ENCODE measurements at regions not wholly inside any gene's neighbourhood (a gene's known extent, or its start where the extent isn't known, plus 50 kb on each side); places are given as distances from the start of the nearest gene placed in this dataset.
"Not testable (repeated sequence)": the region's sequence is repeated elsewhere in the genome, so short reads cannot be mapped to it uniquely, and the experiment has no call there.

GRCh38 chr6:44037276-44037675 is 90.0 kb downstream of the MRPL14 start:
- not testable (repeated sequence) for DNase-seq (ENCODE audit: low read depth, low spot score)

- DNase-seq (ENCODE audit: low read depth, low spot score), result no peak
Measured at GRCh38 chr6:44036699-44037101, 90.6 kb downstream of the MRPL14 start.

- DNase-seq (ENCODE audit: low read depth, low spot score), result no peak
Measured at GRCh38 chr6:44036196-44036595, 91.1 kb downstream of the MRPL14 start.

- DNase-seq (ENCODE audit: low read depth, low spot score), result no peak
Measured at GRCh38 chr6:44035621-44036020, 91.6 kb downstream of the MRPL14 start.

- DNase-seq (ENCODE audit: low read depth, low spot score), result no peak
Measured at GRCh38 chr6:44034931-44035345, 92.3 kb downstream of the MRPL14 start.

- no peak for DNase-seq (ENCODE audit: low read depth, low spot score)
Measured at GRCh38 chr6:44034391-44034861, 92.8 kb downstream of the MRPL14 start.

- DNase-seq (ENCODE audit: low read depth, low spot score), result no peak
Measured at GRCh38 chr6:44030812-44031454, 96.3 kb downstream of the MRPL14 start.

GRCh38 chr6:44029444-44030185 is 97.6 kb downstream of the MRPL14 start:
- DNase-seq (ENCODE audit: low read depth, low spot score), result no peak

GRCh38 chr6:44028789-44029310 is 98.4 kb downstream of the MRPL14 start:
- DNase-seq (ENCODE audit: low read depth, low spot score), result no peak

GRCh38 chr6:44025226-44025625 is 102.0 kb downstream of the MRPL14 start:
- no peak for DNase-seq (ENCODE audit: low read depth, low spot score)

- DNase-seq (ENCODE audit: low read depth, low spot score), result no peak
Measured at GRCh38 chr6:44024574-44025219, 102.6 kb downstream of the MRPL14 start.

GRCh38 chr6:44023586-44024454 is 103.4 kb downstream of the MRPL14 start:
- DNase-seq (ENCODE audit: low read depth, low spot score), result no peak

- DNase-seq (ENCODE audit: low read depth, low spot score), result no peak
Measured at GRCh38 chr6:44022671-44023352, 104.4 kb downstream of the MRPL14 start.

- DNase-seq (ENCODE audit: low read depth, low spot score), result no peak
Measured at GRCh38 chr6:44022296-44022661, 105.0 kb downstream of the MRPL14 start.

- DNase-seq (ENCODE audit: low read depth, low spot score), result no peak
Measured at GRCh38 chr6:44021589-44022295, 105.5 kb downstream of the MRPL14 start.

- no peak for DNase-seq (ENCODE audit: low read depth, low spot score)
Measured at GRCh38 chr6:44020664-44021425, 106.4 kb downstream of the MRPL14 start.

GRCh38 chr6:44020148-44020547 is 107.1 kb downstream of the MRPL14 start:
- DNase-seq (ENCODE audit: low read depth, low spot score), result no peak

GRCh38 chr6:44017307-44017706 is 109.9 kb downstream of the MRPL14 start:
- not testable (repeated sequence) for DNase-seq (ENCODE audit: low read depth, low spot score)

GRCh38 chr6:44016131-44016870 is 111.0 kb downstream of the MRPL14 start:
- no peak for DNase-seq (ENCODE audit: low read depth, low spot score)
